Esophagus squamous epithelium (tissue), 5 donors: ENCODE measurements at regions not wholly inside any gene's neighbourhood (a gene's known extent, or its start where the extent isn't known, plus 50 kb on each side); places are given as distances from the start of the nearest gene placed in this dataset.

Experiments used
- DNase-seq: peaks from one replicate; lab custom pipeline; 2025; lab: John Stamatoyannopoulos, UW
- H3K27ac ChIP-seq, 4 donors: fragments of 200-600 bp; sonication (generic); one replicate each; pipeline ENCODE4 v1.5.1; 2016 to 2019; ENCODE audit warnings: mild to moderate bottlenecking in 1 of 4
- H3K27me3 ChIP-seq, 4 donors: fragments of 200-600 bp; sonication (generic); 1 replicate in 3 of 4; 2 replicates in 1 of 4; pipeline versions ENCODE4 v1.5.1 to v1.6.0; 2017 to 2021; ENCODE audit warnings: antibody characterized with exemption in 1 of 4
- H3K36me3 ChIP-seq, 3 donors: fragments of 200-600 bp; sonication (generic); one replicate each; pipeline ENCODE4 v1.5.1; 2016 to 2019
- H3K4me1 ChIP-seq, 3 donors: fragments of 200-600 bp; sonication (generic); one replicate each; pipeline ENCODE4 v1.5.1; 2017 to 2019
- H3K4me3 ChIP-seq, 4 donors: fragments of 200-600 bp; sonication (generic); 1 replicate in 3 of 4; 2 replicates in 1 of 4; pipeline ENCODE4 v1.5.1; 2016 to 2019; ENCODE audit warnings: mild to moderate bottlenecking in 2 of 4, moderate library complexity in 1 of 4
- H3K9me3 ChIP-seq, 3 donors: fragments of 200-600 bp; sonication (generic); one replicate each; pipeline ENCODE4 v1.5.1; 2016 to 2019
- POLR2A ChIP-seq, 4 donors: fragments of 450-650 bp; IDR thresholded peaks; one replicate each; pipeline ENCODE4 v1.6.1; 2017; ENCODE audit warnings: antibody characterized with exemption in 4 of 4, mild to moderate bottlenecking in 4 of 4, moderate library complexity in 3 of 4
- WGBS, 2 donors: methylation state at CpG; one replicate each; pipeline ENCODE4 v1.1.5; 2018; 5-methylcytosine and 5-hydroxymethylcytosine counted together
- intact Hi-C: fragments of 100-400 bp; cut with DNase I; formaldehyde crosslinking; loops from one replicate; pipeline ENCODE4 v1.15.0; 2022
- TF ChIP-seq, protein P1 (sequence below), 6 experiments: fragments of 450-650 bp in 4 of 6; fragments of 200-600 bp in 2 of 6; sonication (generic) in 2 of 6; IDR thresholded peaks; one replicate each; pipeline ENCODE4 v1.5.1; 2016 to 2019; ENCODE audit warnings: antibody characterized with exemption in 6 of 6, mild to moderate bottlenecking in 4 of 6, moderate library complexity in 4 of 6
- donor health status: DM: yes; HTN: yes; CAD: no.

DNA sequence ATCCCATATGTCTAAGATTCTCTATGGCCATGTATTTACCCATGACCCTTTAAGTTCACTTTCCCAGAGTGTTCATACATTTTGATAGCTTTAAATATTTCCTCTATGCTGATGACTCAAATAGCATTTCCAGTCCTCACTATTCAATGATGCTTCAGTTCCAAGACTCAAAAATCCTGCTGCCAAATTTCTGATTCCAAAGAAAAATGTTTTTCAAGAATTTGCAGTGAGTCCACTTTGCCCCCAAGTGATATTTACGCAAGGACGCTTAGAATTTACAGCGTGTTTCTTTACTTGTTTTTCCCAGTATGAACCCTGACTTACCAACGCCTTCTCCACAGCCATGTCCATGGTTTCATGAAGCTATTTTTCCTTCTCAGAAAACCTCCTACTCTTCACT, 127.9 kb upstream of the PCDH18 start:
- H3K4me3 ChIP-seq: no peak overlapping the region
- H3K9me3 ChIP-seq: peaks cover 0 to 10% (median 0%) of the 10 kb centered on the region in 3 donors
- H3K36me3 ChIP-seq: no peaks in the 10 kb centered on the region
- H3K27ac ChIP-seq: no peak overlapping the region
- peaks cover 0 to 16% (median 0%) of the 10 kb centered on the region in 3 donors for H3K4me1 ChIP-seq
- TF ChIP-seq, protein P1, sequence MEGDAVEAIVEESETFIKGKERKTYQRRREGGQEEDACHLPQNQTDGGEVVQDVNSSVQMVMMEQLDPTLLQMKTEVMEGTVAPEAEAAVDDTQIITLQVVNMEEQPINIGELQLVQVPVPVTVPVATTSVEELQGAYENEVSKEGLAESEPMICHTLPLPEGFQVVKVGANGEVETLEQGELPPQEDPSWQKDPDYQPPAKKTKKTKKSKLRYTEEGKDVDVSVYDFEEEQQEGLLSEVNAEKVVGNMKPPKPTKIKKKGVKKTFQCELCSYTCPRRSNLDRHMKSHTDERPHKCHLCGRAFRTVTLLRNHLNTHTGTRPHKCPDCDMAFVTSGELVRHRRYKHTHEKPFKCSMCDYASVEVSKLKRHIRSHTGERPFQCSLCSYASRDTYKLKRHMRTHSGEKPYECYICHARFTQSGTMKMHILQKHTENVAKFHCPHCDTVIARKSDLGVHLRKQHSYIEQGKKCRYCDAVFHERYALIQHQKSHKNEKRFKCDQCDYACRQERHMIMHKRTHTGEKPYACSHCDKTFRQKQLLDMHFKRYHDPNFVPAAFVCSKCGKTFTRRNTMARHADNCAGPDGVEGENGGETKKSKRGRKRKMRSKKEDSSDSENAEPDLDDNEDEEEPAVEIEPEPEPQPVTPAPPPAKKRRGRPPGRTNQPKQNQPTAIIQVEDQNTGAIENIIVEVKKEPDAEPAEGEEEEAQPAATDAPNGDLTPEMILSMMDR (IDR thresholded peaks at IDR 0.05): no peak
- no peak for TF ChIP-seq POLR2A (IDR thresholded peaks at IDR 0.05)
- DNase-seq: no peak
- intact Hi-C loops: no loop called here
- WGBS, 2 donors: 72 to 78% methylated on average over 4 of the region's 4 CpGs
- H3K27me3 ChIP-seq: no peaks in the 10 kb centered on the region

DNA sequence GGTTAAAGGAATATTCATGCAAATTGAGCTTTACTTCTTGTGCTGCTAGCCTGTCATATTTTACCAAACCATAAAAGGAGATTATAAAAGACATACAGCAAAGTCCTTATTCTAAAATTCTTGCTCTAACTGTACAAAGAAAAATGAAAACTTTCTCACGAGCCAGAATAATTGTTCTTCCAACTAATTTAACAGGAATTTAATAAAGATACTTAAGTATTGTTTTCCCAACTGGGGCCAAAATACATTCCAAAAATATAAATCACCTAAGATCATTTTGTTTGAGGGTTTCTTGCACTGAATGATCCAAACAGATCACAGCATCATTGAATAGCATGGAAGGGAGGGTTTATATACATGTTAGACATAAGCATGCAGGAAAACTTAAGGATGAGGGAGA, 127.1 kb upstream of the PCDH18 start:
- Histone ChIP-seq H3K36me3 (no peaks in the 10 kb centered on the region), H3K4me3 (no peak overlapping the region), H3K4me1 (peaks cover 0 to 11% (median 0%) of the 10 kb centered on the region in 3 donors), H3K27ac (no peak overlapping the region), H3K27me3 (no peaks in the 10 kb centered on the region), H3K9me3 (peaks cover 0 to 10% (median 0%) of the 10 kb centered on the region in 3 donors)
- WGBS, 2 donors: 10 to 13% methylated on average over 1 of the region's 1 CpG
- intact Hi-C loops: no loop called here
- TF ChIP-seq, protein P1 (IDR thresholded peaks at IDR 0.05): no peak
- no peak for TF ChIP-seq POLR2A (IDR thresholded peaks at IDR 0.05)
- no peak for DNase-seq

DNA sequence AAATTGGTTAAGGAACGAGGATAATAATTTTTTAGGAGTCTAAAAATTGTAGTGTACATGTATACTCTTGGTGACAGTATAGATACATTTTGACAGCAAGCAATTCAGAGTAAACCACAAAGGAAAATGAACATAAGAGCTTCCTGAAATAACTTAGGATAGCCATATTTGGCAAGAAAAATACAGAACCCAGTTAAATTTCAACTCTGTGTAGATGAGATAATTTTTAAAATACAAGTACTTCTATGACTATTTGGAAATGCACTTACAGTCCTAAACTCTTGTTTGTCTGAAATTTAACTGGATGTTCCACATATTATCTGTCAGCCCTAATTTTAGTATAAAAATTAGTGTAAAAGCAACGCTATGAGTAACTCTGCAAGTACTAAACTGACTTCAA, 124.4 kb upstream of the PCDH18 start:
- no peaks in the 10 kb centered on the region for H3K27me3 ChIP-seq
- intact Hi-C loops: no loop called here
- H3K4me3 ChIP-seq: no peak overlapping the region
- H3K9me3 ChIP-seq: peaks cover 0 to 4% (median 0%) of the 10 kb centered on the region in 3 donors
- no peak overlapping the region for H3K27ac ChIP-seq
- H3K4me1 ChIP-seq: no peaks in the 10 kb centered on the region
- no peak for DNase-seq
- H3K36me3 ChIP-seq: no peaks in the 10 kb centered on the region
- TF ChIP-seq, protein P1 (IDR thresholded peaks at IDR 0.05): no peak
- no peak for TF ChIP-seq POLR2A (IDR thresholded peaks at IDR 0.05)
- WGBS, 2 donors: 54 to 86% methylated on average over 2 of the region's 2 CpGs

DNA sequence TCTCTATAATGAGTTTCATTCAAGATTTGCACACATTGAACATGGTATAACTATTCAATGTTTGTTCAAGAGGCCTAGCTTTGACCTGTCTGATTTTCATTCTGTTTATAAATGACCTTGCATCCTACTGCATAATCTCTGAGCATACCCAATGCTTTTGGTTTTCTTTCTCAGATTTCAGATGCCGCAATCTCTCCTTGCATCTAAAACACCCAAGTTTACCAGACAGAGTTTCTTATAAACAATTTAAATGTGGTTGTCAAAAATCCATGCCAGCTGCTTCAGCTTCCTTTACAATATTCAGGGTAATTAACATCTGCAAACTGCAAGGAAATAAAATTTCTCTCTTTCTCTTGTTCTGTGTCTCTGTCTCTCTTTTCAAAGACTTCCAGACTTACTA, 123.0 kb upstream of the PCDH18 start:
- Histone ChIP-seq H3K27me3 (no peaks in the 10 kb centered on the region), H3K4me3 (no peak overlapping the region), H3K27ac (no peak overlapping the region), H3K9me3 (no peaks in the 10 kb centered on the region), H3K36me3 (no peaks in the 10 kb centered on the region), H3K4me1 (no peaks in the 10 kb centered on the region)
- TF ChIP-seq, protein P1 (IDR thresholded peaks at IDR 0.05): no peak
- TF ChIP-seq POLR2A (IDR thresholded peaks at IDR 0.05): no peak
- 83 to 86% methylated on average over 1 of the region's 1 CpG for WGBS, 2 donors
- intact Hi-C loops: no loop called here
- no peak for DNase-seq

DNA sequence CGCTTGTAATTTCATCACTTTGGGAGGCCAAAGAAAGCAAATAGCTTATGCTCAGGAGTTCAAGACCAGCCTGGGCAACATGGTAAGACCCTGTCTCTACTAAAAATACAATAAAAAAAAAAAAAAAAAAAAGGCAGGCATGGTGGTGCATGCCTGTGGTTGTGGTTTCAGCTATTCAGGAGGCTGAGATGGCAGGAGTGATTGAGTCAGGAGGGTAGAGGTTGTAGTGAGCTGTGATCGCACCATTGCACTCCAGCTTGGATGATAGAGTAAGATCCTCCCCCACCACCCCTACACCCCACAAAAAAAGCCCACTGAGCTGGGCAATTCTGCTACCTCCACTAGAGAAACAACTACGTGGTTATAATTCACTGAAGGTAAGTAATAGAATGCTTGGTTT, 118.8 kb upstream of the PCDH18 start:
- Histone ChIP-seq H3K9me3 (no peaks in the 10 kb centered on the region), H3K27me3 (no peaks in the 10 kb centered on the region), H3K4me3 (no peak overlapping the region), H3K36me3 (no peaks in the 10 kb centered on the region), H3K4me1 (no peaks in the 10 kb centered on the region), H3K27ac (no peak overlapping the region)
- no peak for DNase-seq
- no peak for TF ChIP-seq POLR2A (IDR thresholded peaks at IDR 0.05)
- TF ChIP-seq, protein P1 (IDR thresholded peaks at IDR 0.05): no peak
- intact Hi-C loops: no loop called here
- WGBS, 2 donors: 85 to 90% methylated on average over 3 of the region's 3 CpGs
